ENCODE measurements at regions not wholly inside any gene's neighbourhood (a gene's known extent, or its start where the extent isn't known, plus 50 kb on each side); places are given as distances from the start of the nearest gene placed in this dataset.

DNA sequence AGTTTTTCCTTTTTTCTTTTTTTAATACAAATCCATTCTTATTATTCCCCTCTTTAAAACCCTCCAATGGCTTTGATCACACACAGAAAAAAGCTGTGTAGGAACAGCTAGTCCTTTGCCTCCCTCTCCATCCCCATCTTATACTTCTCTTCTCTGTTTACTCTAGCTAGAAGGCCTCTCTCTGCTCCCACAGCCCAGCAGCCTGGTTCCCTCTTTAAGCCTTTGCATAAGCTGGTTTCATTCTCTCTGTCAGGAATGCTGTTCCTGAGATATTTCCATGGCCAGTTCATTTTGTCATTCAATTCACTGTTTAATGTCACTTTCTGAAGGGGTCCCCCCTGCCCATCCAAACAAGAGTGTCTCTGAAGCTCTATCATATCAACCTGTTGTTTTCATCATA lies 143.3 kb upstream of the ST6GALNAC5 start:
- no peak for FAIRE-seq
- POLR2A ChIA-PET = no interaction called here

More for the DNA sequence above, 143.3 kb upstream of the ST6GALNAC5 start:
- H3K4me2 ChIP-seq (ENCODE audit: insufficient read depth, low read length) = no peak overlapping the region
- no TSS peak for BruUV-seq (replicated peaks)
- no peaks in the 10 kb centered on the region for H3K9me3 ChIP-seq (replicated peaks; ENCODE audit: control insufficient read depth, insufficient read depth, low read length)
- H3K79me2 ChIP-seq (ENCODE audit: control insufficient read depth, insufficient read depth, low read length) = no peaks in the 10 kb centered on the region
- dilution Hi-C loops (cut with MboI; ENCODE audit: extremely low pct_ligation_motif_present, low sequenced_read_pairs) (no loop called here), intact Hi-C loops (cut with micrococcal nuclease) (no loop called here)
- CTCF ChIA-PET = no interaction called here
- no peak overlapping the region for H3K4me3 ChIP-seq (replicated peaks in 1 of 3; ENCODE audit: insufficient read depth in 1 of 3, low read depth in 1 of 3, low read length in 3 of 3)
- no peaks in the 10 kb centered on the region for H4K20me1 ChIP-seq (replicated peaks; ENCODE audit: control insufficient read depth, extremely low read depth, insufficient read depth, low read length)
- H3K4me1 ChIP-seq (ENCODE audit: control insufficient read depth, extremely low read depth, insufficient read depth, low read length) = no peaks in the 10 kb centered on the region
- H3K9ac ChIP-seq (replicated peaks; ENCODE audit: extremely low read depth, insufficient read depth, low read length) = no peak overlapping the region
- no peaks in the 10 kb centered on the region for H3K36me3 ChIP-seq (ENCODE audit: control insufficient read depth in 2 of 2, extremely low read depth in 1 of 2, insufficient read depth in 2 of 2, low read length in 2 of 2)
- no peak overlapping the region for H3K27ac ChIP-seq (ENCODE audit: insufficient read depth, low read depth, low read length)
- no peak for DNase-seq (ENCODE audit: low read depth, low spot score)
- no peaks in the 10 kb centered on the region for H3K9me1 ChIP-seq (replicated peaks; ENCODE audit: control insufficient read depth, extremely low read depth, insufficient read depth, low read length)
- H2AFZ ChIP-seq (ENCODE audit: low read depth, low read length) = no peak overlapping the region
- TF ChIP-seq EZH2 (IDR thresholded peaks at IDR 0.05; ENCODE audit: borderline replicate concordance, low read depth, low read length, severe bottlenecking) (no peak), POLR2A (IDR thresholded peaks at IDR 0.05; ENCODE audit: low read depth, low read length) (no peak), FOS (IDR thresholded peaks at IDR 0.05; ENCODE audit: borderline replicate concordance, insufficient read depth, low read length) (no peak), MYC (IDR thresholded peaks at IDR 0.05; ENCODE audit: low read depth, low read length) (no peak), GATA2 (IDR thresholded peaks at IDR 0.05; ENCODE audit: insufficient read depth, insufficient read length, low read depth, low read length) (no peak), POLR2AphosphoS5 (IDR thresholded peaks at IDR 0.05; ENCODE audit: insufficient read depth, low read depth, low read length) (no peak), JUN (IDR thresholded peaks at IDR 0.05; ENCODE audit: borderline replicate concordance, insufficient read depth, insufficient read length, low read depth) (no peak)
- TF ChIP-seq, protein P1, sequence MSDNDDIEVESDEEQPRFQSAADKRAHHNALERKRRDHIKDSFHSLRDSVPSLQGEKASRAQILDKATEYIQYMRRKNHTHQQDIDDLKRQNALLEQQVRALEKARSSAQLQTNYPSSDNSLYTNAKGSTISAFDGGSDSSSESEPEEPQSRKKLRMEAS (IDR thresholded peaks at IDR 0.05; ENCODE audit: insufficient read depth, insufficient read length) = no peak
- TF ChIP-seq, protein P2, sequence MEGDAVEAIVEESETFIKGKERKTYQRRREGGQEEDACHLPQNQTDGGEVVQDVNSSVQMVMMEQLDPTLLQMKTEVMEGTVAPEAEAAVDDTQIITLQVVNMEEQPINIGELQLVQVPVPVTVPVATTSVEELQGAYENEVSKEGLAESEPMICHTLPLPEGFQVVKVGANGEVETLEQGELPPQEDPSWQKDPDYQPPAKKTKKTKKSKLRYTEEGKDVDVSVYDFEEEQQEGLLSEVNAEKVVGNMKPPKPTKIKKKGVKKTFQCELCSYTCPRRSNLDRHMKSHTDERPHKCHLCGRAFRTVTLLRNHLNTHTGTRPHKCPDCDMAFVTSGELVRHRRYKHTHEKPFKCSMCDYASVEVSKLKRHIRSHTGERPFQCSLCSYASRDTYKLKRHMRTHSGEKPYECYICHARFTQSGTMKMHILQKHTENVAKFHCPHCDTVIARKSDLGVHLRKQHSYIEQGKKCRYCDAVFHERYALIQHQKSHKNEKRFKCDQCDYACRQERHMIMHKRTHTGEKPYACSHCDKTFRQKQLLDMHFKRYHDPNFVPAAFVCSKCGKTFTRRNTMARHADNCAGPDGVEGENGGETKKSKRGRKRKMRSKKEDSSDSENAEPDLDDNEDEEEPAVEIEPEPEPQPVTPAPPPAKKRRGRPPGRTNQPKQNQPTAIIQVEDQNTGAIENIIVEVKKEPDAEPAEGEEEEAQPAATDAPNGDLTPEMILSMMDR (IDR thresholded peaks at IDR 0.05; ENCODE audit: extremely low read depth in 1 of 2, insufficient read depth in 1 of 2, low read depth in 1 of 2, low read length in 2 of 2) = no peak
- peaks cover 3% of the 10 kb centered on the region in 2 experiments for H3K27me3 ChIP-seq (ENCODE audit: control insufficient read depth in 2 of 2, insufficient read depth in 2 of 2, low read length in 2 of 2)
